ENCODE measurements at regions not wholly inside any gene's neighbourhood (a gene's known extent, or its start where the extent isn't known, plus 50 kb on each side); places are given as distances from the start of the nearest gene placed in this dataset.

- Histone ChIP-seq H3K4me3 (ENCODE audit: low read depth, low read length) (no peak overlapping the region), H3K4me1 (ENCODE audit: control insufficient read depth, insufficient read depth, low read length, poor library complexity, severe bottlenecking) (no peaks in the 10 kb centered on the region), H3K36me3 (ENCODE audit: control insufficient read depth, insufficient read depth, low read length) (no peaks in the 10 kb centered on the region), H3K9me3 (ENCODE audit: control insufficient read depth in 2 of 2, low read length in 2 of 2) (peaks cover 0 to 5% of the 10 kb centered on the region in 2 experiments), H3K27ac (ENCODE audit: insufficient read depth, low read length, poor library complexity, severe bottlenecking) (no peak overlapping the region), H3K27me3 (ENCODE audit: control insufficient read depth, insufficient read depth, low read length) (no peaks in the 10 kb centered on the region)
- Mint-ChIP-seq H3K36me3 (peaks cover 5% of the 10 kb centered on the region), H3K27ac (peak overlapping the region in 1 of 3 donors; percentile 52), H3K27me3 (no peaks in the 10 kb centered on the region), H3K4me3 (no peak overlapping the region), H3K9me3 (peaks cover 0 to 9% (median 0%) of the 10 kb centered on the region in 7 donors), H3K4me1 (peaks cover 0 to 4% (median 0%) of the 10 kb centered on the region in 4 donors)
- ATAC-seq (ENCODE audit: low read depth in 2 of 2), result no peak
- no peak for DNase-seq
Observed at GRCh38 chr22:49546811-49547585, 280.7 kb downstream of the BRD1 start.

GRCh38 chr22:49545606-49546005, 282.1 kb downstream of the BRD1 start:
- no peak overlapping the region for H3K27ac ChIP-seq (ENCODE audit: insufficient read depth, low read length, poor library complexity, severe bottlenecking)
- no peaks in the 10 kb centered on the region for H3K36me3 ChIP-seq (ENCODE audit: control insufficient read depth, insufficient read depth, low read length)
- no peaks in the 10 kb centered on the region for H3K9me3 ChIP-seq (ENCODE audit: control insufficient read depth in 2 of 2, low read length in 2 of 2)
- no peak overlapping the region for H3K4me3 Mint-ChIP-seq
- H3K27me3 Mint-ChIP-seq, result no peaks in the 10 kb centered on the region
- H3K36me3 Mint-ChIP-seq, result peaks cover 4% of the 10 kb centered on the region
- no peaks in the 10 kb centered on the region for H3K4me1 ChIP-seq (ENCODE audit: control insufficient read depth, insufficient read depth, low read length, poor library complexity, severe bottlenecking)
- no peak overlapping the region for H3K4me3 ChIP-seq (ENCODE audit: low read depth, low read length)
- ATAC-seq (ENCODE audit: low read depth in 2 of 2) (no peak), DNase-seq (no peak)
- peaks cover 0 to 4% (median 0%) of the 10 kb centered on the region in 4 donors for H3K4me1 Mint-ChIP-seq
- no peaks in the 10 kb centered on the region for H3K27me3 ChIP-seq (ENCODE audit: control insufficient read depth, insufficient read depth, low read length)
- no peak overlapping the region for H3K27ac Mint-ChIP-seq
- H3K9me3 Mint-ChIP-seq, result peaks cover 0 to 3% (median 0%) of the 10 kb centered on the region in 7 donors

- Mint-ChIP-seq H3K27ac (no peak overlapping the region), H3K4me3 (no peak overlapping the region), H3K36me3 (no peaks in the 10 kb centered on the region), H3K4me1 (peaks cover 0 to 6% (median 0%) of the 10 kb centered on the region in 4 donors), H3K9me3 (no peaks in the 10 kb centered on the region), H3K27me3 (no peaks in the 10 kb centered on the region)
- ATAC-seq (ENCODE audit: low read depth in 2 of 2) (no peak), DNase-seq (no peak)
- no peak overlapping the region for H3K27ac ChIP-seq (ENCODE audit: insufficient read depth, low read length, poor library complexity, severe bottlenecking)
- no peaks in the 10 kb centered on the region for H3K27me3 ChIP-seq (ENCODE audit: control insufficient read depth, insufficient read depth, low read length)
- no peak overlapping the region for H3K4me3 ChIP-seq (ENCODE audit: low read depth, low read length)
- no peaks in the 10 kb centered on the region for H3K36me3 ChIP-seq (ENCODE audit: control insufficient read depth, insufficient read depth, low read length)
- H3K4me1 ChIP-seq (ENCODE audit: control insufficient read depth, insufficient read depth, low read length, poor library complexity, severe bottlenecking), result no peaks in the 10 kb centered on the region
- H3K9me3 ChIP-seq (ENCODE audit: control insufficient read depth in 2 of 2, low read length in 2 of 2), result no peaks in the 10 kb centered on the region
Observed at GRCh38 chr22:49544286-49544685, 283.4 kb downstream of the BRD1 start.

- Mint-ChIP-seq H3K4me1 (peaks cover 0 to 7% (median 0%) of the 10 kb centered on the region in 4 donors), H3K27ac (no peak overlapping the region), H3K4me3 (no peak overlapping the region), H3K27me3 (no peaks in the 10 kb centered on the region), H3K9me3 (no peaks in the 10 kb centered on the region), H3K36me3 (no peaks in the 10 kb centered on the region)
- Histone ChIP-seq H3K27ac (ENCODE audit: insufficient read depth, low read length, poor library complexity, severe bottlenecking) (no peak overlapping the region), H3K9me3 (ENCODE audit: control insufficient read depth in 2 of 2, low read length in 2 of 2) (no peaks in the 10 kb centered on the region), H3K4me3 (ENCODE audit: low read depth, low read length) (no peak overlapping the region), H3K4me1 (ENCODE audit: control insufficient read depth, insufficient read depth, low read length, poor library complexity, severe bottlenecking) (no peaks in the 10 kb centered on the region), H3K27me3 (ENCODE audit: control insufficient read depth, insufficient read depth, low read length) (no peaks in the 10 kb centered on the region), H3K36me3 (ENCODE audit: control insufficient read depth, insufficient read depth, low read length) (no peaks in the 10 kb centered on the region)
- no peak for ATAC-seq (ENCODE audit: low read depth in 2 of 2)
- no peak for DNase-seq
Observed at GRCh38 chr22:49543876-49544275, 283.8 kb downstream of the BRD1 start.

- H3K4me3 Mint-ChIP-seq, result no peak overlapping the region
- H3K4me1 Mint-ChIP-seq, result peaks cover 0 to 7% (median 0%) of the 10 kb centered on the region in 4 donors
- Histone ChIP-seq H3K4me3 (ENCODE audit: low read depth, low read length) (no peak overlapping the region), H3K27ac (ENCODE audit: insufficient read depth, low read length, poor library complexity, severe bottlenecking) (no peak overlapping the region), H3K27me3 (ENCODE audit: control insufficient read depth, insufficient read depth, low read length) (no peaks in the 10 kb centered on the region), H3K4me1 (ENCODE audit: control insufficient read depth, insufficient read depth, low read length, poor library complexity, severe bottlenecking) (no peaks in the 10 kb centered on the region), H3K36me3 (ENCODE audit: control insufficient read depth, insufficient read depth, low read length) (no peaks in the 10 kb centered on the region), H3K9me3 (ENCODE audit: control insufficient read depth in 2 of 2, low read length in 2 of 2) (no peaks in the 10 kb centered on the region)
- H3K27me3 Mint-ChIP-seq, result no peaks in the 10 kb centered on the region
- ATAC-seq (ENCODE audit: low read depth in 2 of 2), result no peak
- no peak for DNase-seq
- H3K27ac Mint-ChIP-seq, result no peak overlapping the region
- no peaks in the 10 kb centered on the region for H3K9me3 Mint-ChIP-seq
- H3K36me3 Mint-ChIP-seq, result no peaks in the 10 kb centered on the region
Observed at GRCh38 chr22:49541693-49542230, 285.9 kb downstream of the BRD1 start.

- H3K4me1 ChIP-seq (ENCODE audit: control insufficient read depth, insufficient read depth, low read length, poor library complexity, severe bottlenecking), result no peaks in the 10 kb centered on the region
- no peaks in the 10 kb centered on the region for H3K9me3 Mint-ChIP-seq
- no peak overlapping the region for H3K4me3 Mint-ChIP-seq
- peaks cover 0 to 7% (median 2%) of the 10 kb centered on the region in 4 donors for H3K4me1 Mint-ChIP-seq
- DNase-seq (no peak), ATAC-seq (ENCODE audit: low read depth in 2 of 2) (no peak)
- H3K27me3 Mint-ChIP-seq, result no peaks in the 10 kb centered on the region
- no peaks in the 10 kb centered on the region for H3K9me3 ChIP-seq (ENCODE audit: control insufficient read depth in 2 of 2, low read length in 2 of 2)
- no peaks in the 10 kb centered on the region for H3K36me3 ChIP-seq (ENCODE audit: control insufficient read depth, insufficient read depth, low read length)
- no peaks in the 10 kb centered on the region for H3K27me3 ChIP-seq (ENCODE audit: control insufficient read depth, insufficient read depth, low read length)
- no peaks in the 10 kb centered on the region for H3K36me3 Mint-ChIP-seq
- H3K4me3 ChIP-seq (ENCODE audit: low read depth, low read length), result no peak overlapping the region
- H3K27ac ChIP-seq (ENCODE audit: insufficient read depth, low read length, poor library complexity, severe bottlenecking), result no peak overlapping the region
- no peak overlapping the region for H3K27ac Mint-ChIP-seq
Observed at GRCh38 chr22:49540913-49541692, 286.6 kb downstream of the BRD1 start.

- Histone ChIP-seq H3K36me3 (ENCODE audit: control insufficient read depth, insufficient read depth, low read length) (no peaks in the 10 kb centered on the region), H3K27ac (ENCODE audit: insufficient read depth, low read length, poor library complexity, severe bottlenecking) (no peak overlapping the region), H3K9me3 (ENCODE audit: control insufficient read depth in 2 of 2, low read length in 2 of 2) (no peaks in the 10 kb centered on the region), H3K4me1 (ENCODE audit: control insufficient read depth, insufficient read depth, low read length, poor library complexity, severe bottlenecking) (no peaks in the 10 kb centered on the region), H3K4me3 (ENCODE audit: low read depth, low read length) (no peak overlapping the region), H3K27me3 (ENCODE audit: control insufficient read depth, insufficient read depth, low read length) (no peaks in the 10 kb centered on the region)
- ATAC-seq (ENCODE audit: low read depth in 2 of 2), result no peak
- H3K27me3 Mint-ChIP-seq, result no peaks in the 10 kb centered on the region
- no peaks in the 10 kb centered on the region for H3K9me3 Mint-ChIP-seq
- H3K36me3 Mint-ChIP-seq, result no peaks in the 10 kb centered on the region
- peaks cover 0 to 7% (median 2%) of the 10 kb centered on the region in 4 donors for H3K4me1 Mint-ChIP-seq
- peak overlapping the region in 1 of 3 donors; percentile 54 for H3K27ac Mint-ChIP-seq
- no peak for DNase-seq
- no peak overlapping the region for H3K4me3 Mint-ChIP-seq
Observed at GRCh38 chr22:49540084-49540912, 287.4 kb downstream of the BRD1 start.
